HepG2 (cell line): ENCODE measurements at regions not wholly inside any gene's neighbourhood (a gene's known extent, or its start where the extent isn't known, plus 50 kb on each side); places are given as distances from the start of the nearest gene placed in this dataset.

ENCODE experiments used
- ATAC-seq: fragments of 200-7000 bp; cut with Tn5 transposase; 3 replicates; pipeline ENCODE4 v1.9.1; 2020; ENCODE audit warnings: mild to moderate bottlenecking, moderate library complexity
- BruUV-seq: library from RNA; stranded (reverse); fragments of 400-500 nt; replicated peaks from 2 replicates; lab custom pipeline; 2021; lab: Mats Ljungman, UMichigan
- CTCF ChIA-PET: fragments of 300-600 bp; formaldehyde crosslinking; extraction: SDS; loops from one replicate; lab custom pipeline; 2021; ENCODE audit warnings: low total read pairs, inconsistent platforms, low intra/inter-chr PET ratio; lab: Yijun Ruan, JAX
- POLR2A ChIA-PET: fragments of 350-600 bp; sonication (Branson Sonifier 250); formaldehyde crosslinking; loops from one replicate; lab custom pipeline; 2020; ENCODE audit warnings: antibody characterized with exemption, inconsistent platforms; lab: Yijun Ruan, JAX
- DNase-seq: peaks from one replicate; pipeline ENCODE4 v3.0.0-alpha.2; 2015; ENCODE audit warnings: low spot score
- FAIRE-seq: peaks from 3 replicates; lab custom pipeline; 2011; peaks lifted over from hg19 to GRCh38; lab: Jason Lieb, UNC
- H2AFZ ChIP-seq: one replicate; pipeline ENCODE4 v1.6.1; 2011; ENCODE audit warnings: low read length, inconsistent platforms
- H3K27ac ChIP-seq: fragments of 300-600 bp; 3 replicates; pipeline ENCODE4 v1.8.0; 2011; ENCODE audit warnings: mixed run types, mild to moderate bottlenecking, mixed read lengths, low read length, inconsistent platforms; ENCODE audit not compliant: insufficient read depth; ENCODE audit errors: extremely low read length
- H3K27me3 ChIP-seq, 2 experiments: fragments of 200-600 bp in 1 of 2; 2 replicates in 1 of 2; 3 replicates in 1 of 2; pipeline versions ENCODE4 v1.6.0 to v1.8.0; 2011; ENCODE audit warnings: low read length in 2 of 2, mild to moderate bottlenecking in 2 of 2, moderate library complexity in 2 of 2, inconsistent platforms in 1 of 2; ENCODE audit not compliant: insufficient read depth in 2 of 2, control insufficient read depth in 1 of 2
- H3K36me3 ChIP-seq, 2 experiments: fragments of 200-600 bp in 1 of 2; replicated peaks in 1 of 2; 2 replicates in 1 of 2; 3 replicates in 1 of 2; pipeline versions ENCODE4 v1.5.1 to v1.8.0; 2011; ENCODE audit warnings: low read length in 2 of 2, inconsistent platforms in 1 of 2; ENCODE audit not compliant: insufficient read depth in 2 of 2, control insufficient read depth in 1 of 2
- H3K4me1 ChIP-seq: 2 replicates; pipeline ENCODE4 v1.5.1; 2012; ENCODE audit warnings: low read length, inconsistent platforms; ENCODE audit not compliant: insufficient read depth
- H3K4me2 ChIP-seq: 2 replicates; pipeline ENCODE4 v1.6.0; 2011; ENCODE audit warnings: low read depth, low read length, inconsistent platforms
- H3K4me3 ChIP-seq, 3 experiments: fragments of 200-600 bp in 1 of 3; sonication (generic), shearing (Covaris generic) in 1 of 3; replicated peaks in 1 of 3; 2 replicates each; pipeline ENCODE4 v1.5.1; 2011 to 2016; ENCODE audit warnings: low read length in 3 of 3, inconsistent platforms in 2 of 3, low read depth in 2 of 3, mild to moderate bottlenecking in 2 of 3, control low read depth in 1 of 3, mixed read lengths in 1 of 3; ENCODE audit not compliant: insufficient read depth in 1 of 3
- H3K79me2 ChIP-seq: one replicate; pipeline ENCODE4 v1.6.1; 2011; ENCODE audit warnings: low read length, inconsistent platforms; ENCODE audit not compliant: insufficient read depth
- H3K9ac ChIP-seq: 2 replicates; pipeline ENCODE4 v1.6.0; 2011; ENCODE audit warnings: mild to moderate bottlenecking, low read depth, low read length, inconsistent platforms; ENCODE audit not compliant: insufficient read depth
- H3K9me3 ChIP-seq: 2 replicates; pipeline ENCODE4 v1.5.1; 2012; ENCODE audit warnings: mild to moderate bottlenecking, low read length
- H4K20me1 ChIP-seq: 2 replicates; pipeline ENCODE4 v1.6.0; 2011; ENCODE audit warnings: inconsistent platforms, mild to moderate bottlenecking, low read length, moderate library complexity; ENCODE audit not compliant: insufficient read depth
- AGO1 ChIP-seq: fragments of 200-400 bp; formaldehyde crosslinking; IDR thresholded peaks from 2 replicates; pipeline ENCODE4 v1.6.1; 2017; ENCODE audit warnings: mild to moderate bottlenecking, low read depth, low read length, moderate library complexity; ENCODE audit not compliant: poor library complexity, severe bottlenecking
- ELF3 ChIP-seq: IDR thresholded peaks from 2 replicates; pipeline ENCODE4 v1.6.1; 2016; ENCODE audit warnings: missing genetic modification reagents, missing compliant biosample characterization
- HIVEP1 ChIP-seq: sonication (generic); formaldehyde crosslinking; IDR thresholded peaks from 2 replicates; pipeline ENCODE4 v1.4.0; 2020; ENCODE audit warnings: mild to moderate bottlenecking, missing genetic modification reagents
- KAT7 ChIP-seq: IDR thresholded peaks from 2 replicates; pipeline ENCODE4 v1.6.1; 2018; ENCODE audit warnings: borderline replicate concordance, missing compliant biosample characterization
- MAFG ChIP-seq: sonication (generic); formaldehyde crosslinking; IDR thresholded peaks from 2 replicates; pipeline ENCODE4 v1.5.1; 2020; ENCODE audit warnings: mild to moderate bottlenecking, missing genetic modification reagents
- MZF1 ChIP-seq: sonication (generic); formaldehyde crosslinking; IDR thresholded peaks from 2 replicates; pipeline ENCODE4 v1.8.1; 2023; ENCODE audit warnings: mild to moderate bottlenecking, missing genetic modification reagents, borderline replicate concordance
- NCOR1 ChIP-seq: fragments of 200-600 bp; sonication (generic); IDR thresholded peaks from 2 replicates; pipeline ENCODE4 v1.7.0; 2017; ENCODE audit warnings: antibody characterized with exemption, low read length, borderline replicate concordance
- NFIC ChIP-seq: IDR thresholded peaks from 2 replicates; pipeline ENCODE4 v1.6.1; 2012; ENCODE audit warnings: mild to moderate bottlenecking, low read length, inconsistent platforms
- PHF8 ChIP-seq: sonication (generic); formaldehyde crosslinking; IDR thresholded peaks from 2 replicates; pipeline ENCODE4 v1.5.0; 2020; ENCODE audit warnings: missing genetic modification reagents
- STAG1 ChIP-seq: sonication (generic); formaldehyde crosslinking; IDR thresholded peaks from 2 replicates; pipeline ENCODE4 v1.4.0; 2020; ENCODE audit warnings: missing genetic modification reagents
- ZBTB38 ChIP-seq: sonication (generic); formaldehyde crosslinking; IDR thresholded peaks from 2 replicates; pipeline ENCODE4 v1.5.1; 2020; ENCODE audit warnings: mild to moderate bottlenecking, missing genetic modification reagents
- ZNF296 ChIP-seq: sonication (generic); formaldehyde crosslinking; conservative IDR thresholded peaks from 2 replicates; pipeline ENCODE4 v1.5.0; 2020; ENCODE audit warnings: mild to moderate bottlenecking, missing genetic modification reagents
- ZNF776 ChIP-seq: sonication (generic); formaldehyde crosslinking; IDR thresholded peaks from 2 replicates; pipeline ENCODE4 v1.4.0; 2020; ENCODE audit warnings: mild to moderate bottlenecking, missing genetic modification reagents
- ZNF788 ChIP-seq: sonication (generic); formaldehyde crosslinking; IDR thresholded peaks from 2 replicates; pipeline ENCODE4 v1.5.0; 2020; ENCODE audit warnings: mild to moderate bottlenecking, missing genetic modification reagents, borderline replicate concordance
- ZNF850 ChIP-seq: sonication (generic); formaldehyde crosslinking; conservative IDR thresholded peaks from 2 replicates; pipeline ENCODE4 v1.9.0; 2021; ENCODE audit warnings: mild to moderate bottlenecking, missing genetic modification reagents
- WGBS: methylation state at CpG from one replicate; pipeline ENCODE4 v1.1.6; 2017; ENCODE audit warnings: low lambda C conversion rate; 5-methylcytosine and 5-hydroxymethylcytosine counted together
- in situ Hi-C: cut with HindIII; loops from 2 replicates; pipeline ENCODE4 v1.10.0; 2017; ENCODE audit warnings: low pct_unique_long_range_greater_than_20kb; ENCODE audit not compliant: extremely low pct_ligation_motif_present
- intact Hi-C: fragments of 100-400 bp; cut with micrococcal nuclease; formaldehyde crosslinking; loops from one replicate; pipeline ENCODE4 v1.10.0; 2022; ENCODE audit not compliant: unreplicated experiment
- TF ChIP-seq, protein P1 (sequence below): sonication (generic); formaldehyde crosslinking; IDR thresholded peaks from 2 replicates; pipeline ENCODE4 v1.8.0; 2022; ENCODE audit warnings: mild to moderate bottlenecking, missing genetic modification reagents, borderline replicate concordance
- TF ChIP-seq, protein P2 (sequence below): sonication (generic); formaldehyde crosslinking; conservative IDR thresholded peaks from 2 replicates; pipeline ENCODE4 v1.4.0; 2020; ENCODE audit warnings: missing genetic modification reagents
- TF ChIP-seq, protein P3 (sequence below): sonication (generic); formaldehyde crosslinking; conservative IDR thresholded peaks from 2 replicates; pipeline ENCODE4 v1.4.0; 2020; ENCODE audit warnings: missing genetic modification reagents

DNA sequence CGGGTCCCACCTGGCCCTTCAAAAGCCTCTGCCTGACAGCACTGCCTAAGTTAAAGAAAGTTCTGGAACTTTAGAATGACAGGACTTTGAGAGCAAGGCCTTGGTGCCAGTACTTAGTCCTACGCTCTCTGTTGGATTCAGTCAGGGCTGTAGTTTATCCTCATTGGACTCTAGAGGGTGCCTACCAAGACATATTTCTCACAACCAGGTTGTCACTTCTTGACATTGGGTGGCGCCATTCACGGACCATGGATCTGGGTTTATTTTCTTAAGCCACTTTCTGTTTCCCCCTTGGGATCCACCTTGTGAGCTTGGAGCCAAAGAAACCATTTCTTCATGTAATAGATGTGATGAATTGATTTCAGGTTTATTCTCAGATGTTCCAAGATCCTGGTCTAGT is 787.0 kb upstream of the TBX3 start:
- Histone ChIP-seq H3K4me1 (peaks cover 29% of the 10 kb centered on the region), H3K9me3 (no peaks in the 10 kb centered on the region), H3K27me3 (no peaks in the 10 kb centered on the region), H3K9ac (no peak overlapping the region), H3K4me2 (no peak overlapping the region), H3K36me3 (no peaks in the 10 kb centered on the region), H3K27ac (no peak overlapping the region), H2AFZ (no peak overlapping the region), H3K79me2 (no peaks in the 10 kb centered on the region), H3K4me3 (no peak overlapping the region), H4K20me1 (no peaks in the 10 kb centered on the region)
- no peak for ATAC-seq
- no TSS peak for BruUV-seq
- ChIA-PET CTCF (no interaction called here), POLR2A (no interaction called here)
- in situ Hi-C loops (loop anchor here (25.0 kb wide), 1 partner anchor 809 kb away; no protein-coding TSS in a partner anchor), intact Hi-C loops (no loop called here)
- TF ChIP-seq, protein P1, sequence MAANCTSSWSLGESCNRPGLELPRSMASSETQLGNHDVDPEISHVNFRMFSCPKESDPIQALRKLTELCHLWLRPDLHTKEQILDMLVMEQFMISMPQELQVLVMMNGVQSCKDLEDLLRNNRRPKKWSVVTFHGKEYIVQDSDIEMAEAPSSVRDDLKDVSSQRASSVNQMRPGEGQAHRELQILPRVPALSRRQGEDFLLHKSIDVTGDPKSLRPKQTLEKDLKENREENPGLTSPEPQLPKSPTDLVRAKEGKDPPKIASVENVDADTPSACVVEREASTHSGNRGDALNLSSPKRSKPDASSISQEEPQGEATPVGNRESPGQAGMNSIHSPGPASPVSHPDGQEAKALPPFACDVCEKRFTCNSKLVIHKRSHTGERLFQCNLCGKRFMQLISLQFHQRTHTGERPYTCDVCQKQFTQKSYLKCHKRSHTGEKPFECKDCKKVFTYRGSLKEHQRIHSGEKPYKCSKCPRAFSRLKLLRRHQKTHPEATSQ: no peak
- TF ChIP-seq MAFG (CRISPR knock-in tag) (no peak), NFIC (no peak), PHF8 (CRISPR knock-in tag) (no peak), NCOR1 (no peak)
- DNase-seq: no peak
- FAIRE-seq: no peak
- 87% methylated on average over 4 of the region's 4 CpGs for WGBS

DNA sequence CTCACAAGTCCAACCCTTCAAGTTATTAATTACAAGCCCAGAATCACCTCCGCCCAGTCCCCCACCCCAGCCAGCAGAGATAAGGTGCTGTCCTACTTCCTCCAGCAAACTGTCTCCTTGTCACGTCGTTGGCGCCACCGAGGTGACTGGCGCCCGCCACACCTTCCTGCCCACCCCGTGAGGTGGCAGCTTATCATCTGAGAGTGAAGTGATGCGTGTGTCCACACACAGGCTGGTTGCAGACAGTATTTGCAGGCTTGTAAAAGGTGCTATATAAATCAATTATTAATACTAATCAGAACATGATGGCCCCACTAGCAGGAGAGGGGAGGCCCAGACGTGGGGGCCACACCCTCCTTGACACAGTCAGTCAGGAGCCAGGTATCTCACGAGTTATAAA is 786.6 kb upstream of the TBX3 start:
- no peak for DNase-seq
- POLR2A ChIA-PET: no interaction called here
- H3K27ac ChIP-seq: no peak overlapping the region
- H3K9ac ChIP-seq: no peak overlapping the region
- in situ Hi-C loops: loop anchor here (25.0 kb wide), 1 partner anchor 808 kb away; no protein-coding TSS in a partner anchor
- no peak overlapping the region for H3K4me3 ChIP-seq
- CTCF ChIA-PET: no interaction called here
- no peak for FAIRE-seq
- ATAC-seq: no peak
- 88% methylated on average over 11 of the region's 11 CpGs for WGBS
- no TSS peak for BruUV-seq
- H4K20me1 ChIP-seq: no peaks in the 10 kb centered on the region
- no peaks in the 10 kb centered on the region for H3K9me3 ChIP-seq
- H3K4me1 ChIP-seq: peaks cover 29% of the 10 kb centered on the region
- intact Hi-C loops: no loop called here
- no peaks in the 10 kb centered on the region for H3K27me3 ChIP-seq
- no peak overlapping the region for H3K4me2 ChIP-seq
- no peak overlapping the region for H2AFZ ChIP-seq
- H3K36me3 ChIP-seq: no peaks in the 10 kb centered on the region
- H3K79me2 ChIP-seq: no peaks in the 10 kb centered on the region
- TF ChIP-seq, protein P2, sequence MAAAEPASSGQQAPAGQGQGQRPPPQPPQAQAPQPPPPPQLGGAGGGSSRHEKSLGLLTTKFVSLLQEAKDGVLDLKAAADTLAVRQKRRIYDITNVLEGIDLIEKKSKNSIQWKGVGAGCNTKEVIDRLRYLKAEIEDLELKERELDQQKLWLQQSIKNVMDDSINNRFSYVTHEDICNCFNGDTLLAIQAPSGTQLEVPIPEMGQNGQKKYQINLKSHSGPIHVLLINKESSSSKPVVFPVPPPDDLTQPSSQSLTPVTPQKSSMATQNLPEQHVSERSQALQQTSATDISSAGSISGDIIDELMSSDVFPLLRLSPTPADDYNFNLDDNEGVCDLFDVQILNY (CRISPR knock-in tag): no peak
- TF ChIP-seq ZBTB38 (no peak), STAG1 (no peak), ZNF776 (no peak), ZNF788 (CRISPR knock-in tag) (no peak), ZNF296 (no peak), AGO1 (no peak), ELF3 (CRISPR knock-in tag) (no peak), ZNF850 (CRISPR knock-in tag) (no peak), HIVEP1 (CRISPR knock-in tag) (no peak), KAT7 (CRISPR knock-in tag) (no peak), MZF1 (CRISPR knock-in tag) (no peak)
- TF ChIP-seq, protein P3, sequence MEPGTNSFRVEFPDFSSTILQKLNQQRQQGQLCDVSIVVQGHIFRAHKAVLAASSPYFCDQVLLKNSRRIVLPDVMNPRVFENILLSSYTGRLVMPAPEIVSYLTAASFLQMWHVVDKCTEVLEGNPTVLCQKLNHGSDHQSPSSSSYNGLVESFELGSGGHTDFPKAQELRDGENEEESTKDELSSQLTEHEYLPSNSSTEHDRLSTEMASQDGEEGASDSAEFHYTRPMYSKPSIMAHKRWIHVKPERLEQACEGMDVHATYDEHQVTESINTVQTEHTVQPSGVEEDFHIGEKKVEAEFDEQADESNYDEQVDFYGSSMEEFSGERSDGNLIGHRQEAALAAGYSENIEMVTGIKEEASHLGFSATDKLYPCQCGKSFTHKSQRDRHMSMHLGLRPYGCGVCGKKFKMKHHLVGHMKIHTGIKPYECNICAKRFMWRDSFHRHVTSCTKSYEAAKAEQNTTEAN (CRISPR knock-in tag): no peak
